ENCODE measurements at regions not wholly inside any gene's neighbourhood (a gene's known extent, or its start where the extent isn't known, plus 50 kb on each side); places are given as distances from the start of the nearest gene placed in this dataset.
"Not testable (repeated sequence)": the region's sequence is repeated elsewhere in the genome, so short reads cannot be mapped to it uniquely, and the experiment has no call there.

GRCh38 chrX:108892501-108892900 lies 156.1 kb upstream of the IRS4 start:
- no peak overlapping the region for H3K4me2 ChIP-seq
- no peaks in the 10 kb centered on the region for H3K79me2 ChIP-seq (ENCODE audit: insufficient read depth, low read depth)
- H2AFZ ChIP-seq (ENCODE audit: low read depth): no peak overlapping the region
- no peak overlapping the region for H3K4me3 ChIP-seq (IDR thresholded peaks at IDR 0.05; ENCODE audit: insufficient read depth, low read depth, low read length)
- H3K9ac ChIP-seq: no peak overlapping the region
- no peaks in the 10 kb centered on the region for H3K27me3 ChIP-seq (ENCODE audit: insufficient read depth, low read depth)
- no peaks in the 10 kb centered on the region for H3K4me1 ChIP-seq (ENCODE audit: low read depth, poor library complexity, severe bottlenecking)
- H4K20me1 ChIP-seq (ENCODE audit: insufficient read depth): no peaks in the 10 kb centered on the region
- no peaks in the 10 kb centered on the region for H3K36me3 ChIP-seq (ENCODE audit: insufficient read depth)
- H3K27ac ChIP-seq: no peak overlapping the region
- TF ChIP-seq CTCF (conservative IDR thresholded peaks at IDR 0.05; ENCODE audit: low read depth, low read length): no peak

- H3K27ac ChIP-seq: no peak overlapping the region
- H3K4me2 ChIP-seq: no peak overlapping the region
- H2AFZ ChIP-seq (ENCODE audit: low read depth): no peak overlapping the region
- TF ChIP-seq CTCF (conservative IDR thresholded peaks at IDR 0.05; ENCODE audit: low read depth, low read length): no peak
- H4K20me1 ChIP-seq (ENCODE audit: insufficient read depth): no peaks in the 10 kb centered on the region
- no peaks in the 10 kb centered on the region for H3K4me1 ChIP-seq (ENCODE audit: low read depth, poor library complexity, severe bottlenecking)
- H3K4me3 ChIP-seq (IDR thresholded peaks at IDR 0.05; ENCODE audit: insufficient read depth, low read depth, low read length): no peak overlapping the region
- H3K36me3 ChIP-seq (ENCODE audit: insufficient read depth): no peaks in the 10 kb centered on the region
- H3K9ac ChIP-seq: no peak overlapping the region
- no peaks in the 10 kb centered on the region for H3K27me3 ChIP-seq (ENCODE audit: insufficient read depth, low read depth)
- no peaks in the 10 kb centered on the region for H3K79me2 ChIP-seq (ENCODE audit: insufficient read depth, low read depth)
These were observed 139.2 kb upstream of the IRS4 start for GRCh38 chrX:108875548-108875947.

GRCh38 chrX:108843039-108843438 lies 106.7 kb upstream of the IRS4 start:
- H3K4me1 ChIP-seq (ENCODE audit: low read depth, poor library complexity, severe bottlenecking); H4K20me1 ChIP-seq (ENCODE audit: insufficient read depth): not testable (repeated sequence)

GRCh38 chrX:108833993-108834392 lies 97.6 kb upstream of the IRS4 start:
- no peak overlapping the region for H3K4me2 ChIP-seq
- no peaks in the 10 kb centered on the region for H4K20me1 ChIP-seq (ENCODE audit: insufficient read depth)
- H3K4me1 ChIP-seq (ENCODE audit: low read depth, poor library complexity, severe bottlenecking): no peaks in the 10 kb centered on the region
- no peaks in the 10 kb centered on the region for H3K79me2 ChIP-seq (ENCODE audit: insufficient read depth, low read depth)
- no peak overlapping the region for H3K27ac ChIP-seq
- no peaks in the 10 kb centered on the region for H3K36me3 ChIP-seq (ENCODE audit: insufficient read depth)
- H3K4me3 ChIP-seq (IDR thresholded peaks at IDR 0.05; ENCODE audit: insufficient read depth, low read depth, low read length): no peak overlapping the region
- no peaks in the 10 kb centered on the region for H3K27me3 ChIP-seq (ENCODE audit: insufficient read depth, low read depth)
- no peak for TF ChIP-seq CTCF (conservative IDR thresholded peaks at IDR 0.05; ENCODE audit: low read depth, low read length)
- H3K9ac ChIP-seq: no peak overlapping the region
- H2AFZ ChIP-seq (ENCODE audit: low read depth): no peak overlapping the region

More at GRCh38 chrX:108843039-108843438, 106.7 kb upstream of the IRS4 start:
- H3K4me3 ChIP-seq (IDR thresholded peaks at IDR 0.05; ENCODE audit: insufficient read depth, low read depth, low read length); H3K27me3 ChIP-seq (ENCODE audit: insufficient read depth, low read depth); H3K9ac ChIP-seq; H2AFZ ChIP-seq (ENCODE audit: low read depth); H3K27ac ChIP-seq; H3K36me3 ChIP-seq (ENCODE audit: insufficient read depth); H3K4me2 ChIP-seq; H3K79me2 ChIP-seq (ENCODE audit: insufficient read depth, low read depth): not testable (repeated sequence)

- no peak for TF ChIP-seq CTCF (conservative IDR thresholded peaks at IDR 0.05; ENCODE audit: low read depth, low read length)
These were observed 75.5 kb upstream of the IRS4 start for GRCh38 chrX:108811891-108812290.

More at GRCh38 chrX:108811891-108812290, 75.5 kb upstream of the IRS4 start:
- Histone ChIP-seq H3K27ac (no peak overlapping the region), H3K4me2 (no peak overlapping the region), H3K79me2 (ENCODE audit: insufficient read depth, low read depth) (no peaks in the 10 kb centered on the region), H3K4me3 (IDR thresholded peaks at IDR 0.05; ENCODE audit: insufficient read depth, low read depth, low read length) (no peak overlapping the region), H4K20me1 (ENCODE audit: insufficient read depth) (no peaks in the 10 kb centered on the region), H3K4me1 (ENCODE audit: low read depth, poor library complexity, severe bottlenecking) (no peaks in the 10 kb centered on the region), H3K36me3 (ENCODE audit: insufficient read depth) (no peaks in the 10 kb centered on the region), H3K27me3 (ENCODE audit: insufficient read depth, low read depth) (no peaks in the 10 kb centered on the region), H2AFZ (ENCODE audit: low read depth) (no peak overlapping the region), H3K9ac (no peak overlapping the region)

Measured in KMS-11 (cell line).